GM19372 (cell line): ENCODE measurements at regions not wholly inside any gene's neighbourhood (a gene's known extent, or its start where the extent isn't known, plus 50 kb on each side); places are given as distances from the start of the nearest gene placed in this dataset.
"Not testable (repeated sequence)": the region's sequence is repeated elsewhere in the genome, so short reads cannot be mapped to it uniquely, and the experiment has no call there.

Experiments used
- ATAC-seq: cut with Tn5 transposase; IDR thresholded peaks from one replicate; pipeline ENCODE4 v1.9.1; 2021; ENCODE audit warnings: mild to moderate bottlenecking, low read depth, moderate library complexity; ENCODE audit not compliant: unreplicated experiment

GRCh38 chr3:33956206-33956605 is 157.8 kb downstream of the PDCD6IP start:
- no peak for ATAC-seq

- no peak for ATAC-seq
Observed at GRCh38 chr3:33956776-33957175, 158.3 kb downstream of the PDCD6IP start.

GRCh38 chr3:33957176-33957575 is 158.7 kb downstream of the PDCD6IP start:
- no peak for ATAC-seq

GRCh38 chr3:33958661-33959060 is 160.2 kb downstream of the PDCD6IP start:
- no peak for ATAC-seq

- no peak for ATAC-seq
Observed at GRCh38 chr3:33962396-33962795, 164.0 kb downstream of the PDCD6IP start.

GRCh38 chr3:33970180-33970579 is 171.8 kb downstream of the PDCD6IP start:
- ATAC-seq, result not testable (repeated sequence)

- no peak for ATAC-seq
Observed at GRCh38 chr3:33971055-33971454, 172.6 kb downstream of the PDCD6IP start.

GRCh38 chr3:33975463-33975862 is 177.0 kb downstream of the PDCD6IP start:
- no peak for ATAC-seq

GRCh38 chr3:33977227-33977626 is 178.8 kb downstream of the PDCD6IP start:
- ATAC-seq, result no peak

- ATAC-seq, result no peak
Observed at GRCh38 chr3:33980252-33980651, 181.8 kb downstream of the PDCD6IP start.

- no peak for ATAC-seq
Observed at GRCh38 chr3:33982269-33982798, 183.9 kb downstream of the PDCD6IP start.

- not testable (repeated sequence) for ATAC-seq
Observed at GRCh38 chr3:33982949-33983348, 184.5 kb downstream of the PDCD6IP start.

- ATAC-seq, result no peak
Observed at GRCh38 chr3:33989229-33989628, 190.8 kb downstream of the PDCD6IP start.

- no peak for ATAC-seq
Observed at GRCh38 chr3:33991673-33992072, 193.2 kb downstream of the PDCD6IP start.

- ATAC-seq, result no peak
Observed at GRCh38 chr3:33993631-33994030, 195.2 kb downstream of the PDCD6IP start.

- ATAC-seq, result no peak
Observed at GRCh38 chr3:33994568-33994967, 196.1 kb downstream of the PDCD6IP start.

GRCh38 chr3:34000301-34000700 is 201.9 kb downstream of the PDCD6IP start:
- ATAC-seq, result no peak

GRCh38 chr3:34001022-34001421 is 202.6 kb downstream of the PDCD6IP start:
- ATAC-seq, result no peak

- ATAC-seq, result no peak
Observed at GRCh38 chr3:34001990-34002389, 203.6 kb downstream of the PDCD6IP start.

- no peak for ATAC-seq
Observed at GRCh38 chr3:34002569-34003100, 204.2 kb downstream of the PDCD6IP start.

- no peak for ATAC-seq
Observed at GRCh38 chr3:34005886-34006285, 207.5 kb downstream of the PDCD6IP start.

- no peak for ATAC-seq
Observed at GRCh38 chr3:34008191-34008590, 209.8 kb downstream of the PDCD6IP start.
